Heart left ventricle (tissue), 16 donors: ENCODE measurements at regions not wholly inside any gene's neighbourhood (a gene's known extent, or its start where the extent isn't known, plus 50 kb on each side); places are given as distances from the start of the nearest gene placed in this dataset.

Experiments
- ATAC-seq, 4 donors: fragments of 200-7000 bp; cut with Tn5 transposase; one replicate each; pipeline ENCODE4 v1.9.1; 2020 to 2022; ENCODE audit warnings: moderate library complexity in 4 of 4, mild to moderate bottlenecking in 3 of 4, moderate number of reproducible peaks in 1 of 4
- DNase-seq, 5 donors: peaks; one replicate each; pipeline ENCODE4 v3.0.0-alpha.2; 2020
- H3K27ac ChIP-seq, 12 donors: fragments of 200-600 bp; sonication (generic) in 4 of 12; one replicate each; pipeline versions ENCODE4 v1.5.0 to v1.8.0; 2016 to 2022; ENCODE audit warnings: mild to moderate bottlenecking in 2 of 12
- H3K27me3 ChIP-seq, 9 donors: fragments of 200-600 bp; sonication (generic) in 2 of 9; one replicate each; pipeline versions ENCODE4 v1.5.1 to v1.8.0; 2016 to 2022; ENCODE audit warnings: mild to moderate bottlenecking in 3 of 9
- H3K36me3 ChIP-seq, 9 donors: fragments of 200-600 bp; sonication (generic) in 2 of 9; one replicate each; pipeline versions ENCODE4 v1.5.0 to v1.8.0; 2018 to 2022; ENCODE audit warnings: mild to moderate bottlenecking in 2 of 9
- H3K4me1 ChIP-seq, 12 donors: fragments of 200-600 bp; sonication (generic) in 4 of 12; one replicate each; pipeline versions ENCODE4 v1.5.0 to v1.8.0; 2016 to 2022; ENCODE audit warnings: mild to moderate bottlenecking in 3 of 12
- H3K4me3 ChIP-seq, 12 donors: fragments of 200-600 bp; sonication (generic) in 4 of 12; one replicate each; pipeline versions ENCODE4 v1.5.0 to v1.8.0; 2017 to 2022; ENCODE audit warnings: mild to moderate bottlenecking in 9 of 12, moderate library complexity in 4 of 12
- H3K9me3 ChIP-seq, 12 donors: fragments of 200-600 bp; sonication (generic) in 4 of 12; one replicate each; pipeline versions ENCODE4 v1.5.0 to v1.8.0; 2016 to 2022; ENCODE audit warnings: mild to moderate bottlenecking in 1 of 12
- CTCF ChIP-seq, 12 donors: fragments of 200-600 bp; sonication (generic) in 4 of 12; IDR thresholded peaks; one replicate each; pipeline versions ENCODE4 v1.5.0 to v1.8.0; 2018 to 2022; ENCODE audit warnings: antibody characterized with exemption in 12 of 12, mild to moderate bottlenecking in 5 of 12
- POLR2A ChIP-seq, 2 donors: fragments of 450-650 bp; IDR thresholded peaks; one replicate each; pipeline ENCODE4 v1.6.1; 2017; ENCODE audit warnings: antibody characterized with exemption in 2 of 2, mild to moderate bottlenecking in 2 of 2, moderate library complexity in 2 of 2
- whole genome bisulfite sequencing, 4 donors: extraction: QIAGEN DNeasy Blood & Tissue Kit in 2 of 4; methylation state at CpG; one replicate each; pipeline versions ENCODE4 v1.1.5 to v1.1.7; 2013 to 2018; 5-methylcytosine and 5-hydroxymethylcytosine counted together
- intact Hi-C, 10 donors: fragments of 100-400 bp; cut with DNase I; formaldehyde crosslinking; loops; one replicate each; pipeline versions ENCODE4 v1.11.1 to v1.14.2; 2022
- donor health status: ischemic (EF 13 %, LVEDD 7.1; RV severe dilation, severe dysfunction).
- donor health status: healthy with polysubstance abuse.
- donor health status: DM: no; HTN: yes; CAD: no.
- donor health status: DM: no; HTN: no; CAD: no.
- donor health status: ischemic (EF 25% LVEDD 6.9; RV normal size, moderate dysfunction).
- donor health status: ischemic (EF 25% LVEDD 5.7; RV mildly dilated, moderate dysfunction).
- donor health status: healthy.
- donor health status: DM: yes; HTN: yes; CAD: no.
- donor health status: ischemic (EF 35%, LVEDD 5.7; RV mildly dilated, moderate dysfunction).
- donor health status: nonischemic (EF 11% LVEDD 7.7; RV severe dilation, severe dysfunction).
- donor health status: DM: yes; HTN: yes; CAD: no.
- donor health status: PGD.
- donor health status: ischemic (EF 29% LVEDD 5.4; RV normal size, mild dysfunction).
- donor health status: nonischemic (EF 23%, LVEDD 6.1; RV moderate dilation, normal function).

DNA sequence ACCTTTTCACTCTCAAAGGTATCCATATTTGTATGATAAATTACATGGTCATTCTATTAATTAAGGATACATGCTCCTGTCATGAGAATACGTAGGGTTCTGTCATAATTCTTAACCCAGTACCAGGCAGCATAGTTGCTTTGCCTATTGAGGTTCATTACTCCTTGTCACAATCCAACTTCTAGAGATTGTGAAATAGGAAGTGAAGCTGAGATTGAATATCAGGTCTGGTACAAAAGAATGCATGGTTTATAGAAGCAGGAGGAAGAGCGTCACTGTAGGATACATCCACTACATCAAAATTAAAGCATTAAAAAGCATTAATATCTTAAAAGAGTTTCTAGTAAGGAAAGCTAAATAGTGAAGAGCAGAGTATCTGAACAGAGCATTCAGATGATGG lies 647.0 kb downstream of the IQCM start:
- Histone ChIP-seq H3K4me1 (no peaks in the 10 kb centered on the region), H3K9me3 (no peaks in the 10 kb centered on the region), H3K27ac (no peak overlapping the region), H3K27me3 (no peaks in the 10 kb centered on the region), H3K36me3 (no peaks in the 10 kb centered on the region), H3K4me3 (no peak overlapping the region)
- DNase-seq: no peak
- intact Hi-C loops: no loop called here
- WGBS, 4 donors: 91 to 94% (median 92%) methylated on average over 2 of the region's 2 CpGs
- ATAC-seq: no peak
- TF ChIP-seq CTCF (IDR thresholded peaks at IDR 0.05) (no peak), POLR2A (IDR thresholded peaks at IDR 0.05) (no peak)

GRCh38 chr4:149166876-149167275 lies 648.8 kb downstream of the IQCM start:
- intact Hi-C loops: no loop called here
- TF ChIP-seq POLR2A (IDR thresholded peaks at IDR 0.05) (no peak), CTCF (IDR thresholded peaks at IDR 0.05) (no peak)
- Histone ChIP-seq H3K36me3 (no peaks in the 10 kb centered on the region), H3K4me1 (no peaks in the 10 kb centered on the region), H3K27me3 (no peaks in the 10 kb centered on the region), H3K27ac (no peak overlapping the region), H3K4me3 (no peak overlapping the region), H3K9me3 (no peaks in the 10 kb centered on the region)
- 84 to 94% (median 91%) methylated on average over 2 of the region's 2 CpGs for WGBS, 4 donors
- no peak for ATAC-seq
- no peak for DNase-seq

- intact Hi-C loops: no loop called here
- Histone ChIP-seq H3K27me3 (no peaks in the 10 kb centered on the region), H3K9me3 (no peaks in the 10 kb centered on the region), H3K4me1 (peaks cover 0 to 3% (median 0%) of the 10 kb centered on the region in 12 donors), H3K36me3 (no peaks in the 10 kb centered on the region), H3K4me3 (no peak overlapping the region), H3K27ac (no peak overlapping the region)
- TF ChIP-seq POLR2A (IDR thresholded peaks at IDR 0.05): no peak
- no peak for TF ChIP-seq CTCF (IDR thresholded peaks at IDR 0.05)
- 63 to 92% (median 75%) methylated on average over 1 of the region's 1 CpG for WGBS, 4 donors
- ATAC-seq (no peak), DNase-seq (no peak)
Measured at GRCh38 chr4:149166365-149166764, 649.3 kb downstream of the IQCM start.

DNA sequence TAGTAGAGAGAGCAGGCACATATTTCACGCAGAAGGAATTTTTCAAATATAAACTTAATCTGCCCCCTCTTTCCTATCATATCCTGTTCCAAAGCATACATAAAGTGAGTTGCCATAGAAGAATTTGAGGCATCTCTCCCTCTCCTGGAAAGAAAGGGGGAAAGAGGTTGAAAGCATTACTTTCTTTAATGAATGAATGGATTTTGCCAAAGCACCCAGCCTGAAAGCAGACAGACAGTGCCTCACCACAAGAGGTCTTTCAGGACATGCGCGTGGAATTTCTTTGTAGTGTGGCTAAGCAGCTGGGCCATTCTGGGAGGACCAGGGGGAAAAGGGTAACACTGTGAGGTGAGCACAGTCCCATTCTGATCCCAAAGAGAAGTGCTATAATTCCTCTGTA lies 651.4 kb downstream of the IQCM start:
- no peak overlapping the region for H3K27ac ChIP-seq
- H3K4me1 ChIP-seq: peaks cover 0 to 10% (median 0%) of the 10 kb centered on the region in 12 donors
- 81 to 85% (median 82%) methylated on average over 3 of the region's 3 CpGs for WGBS, 4 donors
- intact Hi-C loops: no loop called here
- TF ChIP-seq POLR2A (IDR thresholded peaks at IDR 0.05) (no peak), CTCF (IDR thresholded peaks at IDR 0.05) (no peak)
- DNase-seq: no peak
- H3K9me3 ChIP-seq: no peaks in the 10 kb centered on the region
- ATAC-seq: no peak
- H3K4me3 ChIP-seq: no peak overlapping the region
- H3K36me3 ChIP-seq: no peaks in the 10 kb centered on the region
- no peaks in the 10 kb centered on the region for H3K27me3 ChIP-seq
